ENCODE measurements at regions not wholly inside any gene's neighbourhood (a gene's known extent, or its start where the extent isn't known, plus 50 kb on each side); places are given as distances from the start of the nearest gene placed in this dataset.
A peak's percentile ranks its signal among the peaks of the same experiment; 100 is the strongest.

GRCh38 chr7:86947929-86948328 lies 111.5 kb downstream of the ELAPOR2 start:
- peak; percentile 28; the same call in 1 of the 2 replicates for TF ChIP-seq ISL1 (CRISPR knock-in tag; IDR thresholded peaks at IDR 0.05)
- TF ChIP-seq PATZ1 (CRISPR knock-in tag; IDR thresholded peaks at IDR 0.05; ENCODE audit: borderline replicate concordance): no peak
- no peak for TF ChIP-seq ESRRG (CRISPR knock-in tag; IDR thresholded peaks at IDR 0.05)
- no peak for TF ChIP-seq GLIS3 (CRISPR knock-in tag; IDR thresholded peaks at IDR 0.05)
- no peak for TF ChIP-seq TCF4 (CRISPR knock-in tag; IDR thresholded peaks at IDR 0.05; ENCODE audit: borderline replicate concordance)
- TF ChIP-seq, protein P1, sequence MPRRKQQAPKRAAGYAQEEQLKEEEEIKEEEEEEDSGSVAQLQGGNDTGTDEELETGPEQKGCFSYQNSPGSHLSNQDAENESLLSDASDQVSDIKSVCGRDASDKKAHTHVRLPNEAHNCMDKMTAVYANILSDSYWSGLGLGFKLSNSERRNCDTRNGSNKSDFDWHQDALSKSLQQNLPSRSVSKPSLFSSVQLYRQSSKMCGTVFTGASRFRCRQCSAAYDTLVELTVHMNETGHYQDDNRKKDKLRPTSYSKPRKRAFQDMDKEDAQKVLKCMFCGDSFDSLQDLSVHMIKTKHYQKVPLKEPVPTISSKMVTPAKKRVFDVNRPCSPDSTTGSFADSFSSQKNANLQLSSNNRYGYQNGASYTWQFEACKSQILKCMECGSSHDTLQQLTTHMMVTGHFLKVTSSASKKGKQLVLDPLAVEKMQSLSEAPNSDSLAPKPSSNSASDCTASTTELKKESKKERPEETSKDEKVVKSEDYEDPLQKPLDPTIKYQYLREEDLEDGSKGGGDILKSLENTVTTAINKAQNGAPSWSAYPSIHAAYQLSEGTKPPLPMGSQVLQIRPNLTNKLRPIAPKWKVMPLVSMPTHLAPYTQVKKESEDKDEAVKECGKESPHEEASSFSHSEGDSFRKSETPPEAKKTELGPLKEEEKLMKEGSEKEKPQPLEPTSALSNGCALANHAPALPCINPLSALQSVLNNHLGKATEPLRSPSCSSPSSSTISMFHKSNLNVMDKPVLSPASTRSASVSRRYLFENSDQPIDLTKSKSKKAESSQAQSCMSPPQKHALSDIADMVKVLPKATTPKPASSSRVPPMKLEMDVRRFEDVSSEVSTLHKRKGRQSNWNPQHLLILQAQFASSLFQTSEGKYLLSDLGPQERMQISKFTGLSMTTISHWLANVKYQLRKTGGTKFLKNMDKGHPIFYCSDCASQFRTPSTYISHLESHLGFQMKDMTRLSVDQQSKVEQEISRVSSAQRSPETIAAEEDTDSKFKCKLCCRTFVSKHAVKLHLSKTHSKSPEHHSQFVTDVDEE (CRISPR knock-in tag; IDR thresholded peaks at IDR 0.05): no peak
- no peak for TF ChIP-seq ZFP30 (CRISPR knock-in tag; IDR thresholded peaks at IDR 0.05)
- no peak for TF ChIP-seq ARNTL (CRISPR knock-in tag; IDR thresholded peaks at IDR 0.05; ENCODE audit: borderline replicate concordance, low read depth)
- no peak for TF ChIP-seq ZNF8 (CRISPR knock-in tag; IDR thresholded peaks at IDR 0.05)
- TF ChIP-seq BACH2 (CRISPR knock-in tag; IDR thresholded peaks at IDR 0.05; ENCODE audit: borderline replicate concordance): no peak
- TF ChIP-seq PPARA (CRISPR knock-in tag; IDR thresholded peaks at IDR 0.05; ENCODE audit: borderline replicate concordance): no peak
